PC-3 (cell line): ENCODE measurements at regions not wholly inside any gene's neighbourhood (a gene's known extent, or its start where the extent isn't known, plus 50 kb on each side); places are given as distances from the start of the nearest gene placed in this dataset.

Source experiments
- CTCF ChIP-seq: fragments of 300-600 bp; sonication (generic); conservative IDR thresholded peaks from 2 replicates; pipeline ENCODE4 v1.5.1; 2017; ENCODE audit warnings: antibody characterized with exemption, low read depth, mild to moderate bottlenecking, low read length
- EZH2 ChIP-seq: fragments of 300-600 bp; sonication (generic); IDR thresholded peaks from one replicate; pipeline ENCODE4 v1.6.1; 2017; ENCODE audit warnings: antibody characterized with exemption, mild to moderate bottlenecking, low read length; ENCODE audit not compliant: unreplicated experiment

- TF ChIP-seq CTCF = no peak
- no peak for TF ChIP-seq EZH2
Observed at GRCh38 chrX:56068274-56068758, 163.8 kb upstream of the KLF8 start.
